HepG2 (cell line): ENCODE measurements at regions not wholly inside any gene's neighbourhood (a gene's known extent, or its start where the extent isn't known, plus 50 kb on each side); places are given as distances from the start of the nearest gene placed in this dataset.

ENCODE experiments used
- GRHL1 ChIP-seq: sonication (generic); formaldehyde crosslinking; conservative IDR thresholded peaks from 2 replicates; pipeline ENCODE4 v1.8.0; 2022; ENCODE audit warnings: missing genetic modification reagents
- HOMEZ ChIP-seq: IDR thresholded peaks from 2 replicates; pipeline ENCODE4 v1.6.1; 2016; ENCODE audit warnings: low read depth
- PPARG ChIP-seq: conservative IDR thresholded peaks from 2 replicates; pipeline ENCODE4 v1.6.1; 2016; ENCODE audit warnings: missing biosample characterization, missing genetic modification reagents
- PRDM15 ChIP-seq: sonication (generic); formaldehyde crosslinking; IDR thresholded peaks from 2 replicates; pipeline ENCODE4 v1.4.0; 2020; ENCODE audit warnings: missing genetic modification reagents
- ZNF331 ChIP-seq: sonication (generic); formaldehyde crosslinking; IDR thresholded peaks from 2 replicates; pipeline ENCODE4 v1.4.0; 2020; ENCODE audit warnings: missing genetic modification reagents

- no peak for TF ChIP-seq GRHL1
- no peak for TF ChIP-seq PRDM15 (CRISPR knock-in tag)
- TF ChIP-seq ZNF331 (CRISPR knock-in tag): no peak
- TF ChIP-seq HOMEZ (CRISPR knock-in tag): no peak
- no peak for TF ChIP-seq PPARG (CRISPR knock-in tag)
Measured at GRCh38 chr2:45224993-45225380, 215.7 kb upstream of the SIX2 start (continued).
